HepG2 (cell line): ENCODE measurements at regions not wholly inside any gene's neighbourhood (a gene's known extent, or its start where the extent isn't known, plus 50 kb on each side); places are given as distances from the start of the nearest gene placed in this dataset.

Source experiments
- ATAC-seq: fragments of 200-7000 bp; cut with Tn5 transposase; 3 replicates; pipeline ENCODE4 v1.9.1; 2020; ENCODE audit warnings: mild to moderate bottlenecking, moderate library complexity
- BruUV-seq: library from RNA; stranded (reverse); fragments of 400-500 nt; replicated peaks from 2 replicates; lab custom pipeline; 2021; lab: Mats Ljungman, UMichigan
- CTCF ChIA-PET: fragments of 300-600 bp; formaldehyde crosslinking; extraction: SDS; loops from one replicate; lab custom pipeline; 2021; ENCODE audit warnings: low total read pairs, inconsistent platforms, low intra/inter-chr PET ratio; lab: Yijun Ruan, JAX
- POLR2A ChIA-PET: fragments of 350-600 bp; sonication (Branson Sonifier 250); formaldehyde crosslinking; loops from one replicate; lab custom pipeline; 2020; ENCODE audit warnings: antibody characterized with exemption, inconsistent platforms; lab: Yijun Ruan, JAX
- DNase-seq: peaks from one replicate; pipeline ENCODE4 v3.0.0-alpha.2; 2015; ENCODE audit warnings: low spot score
- FAIRE-seq: peaks from 3 replicates; lab custom pipeline; 2011; peaks lifted over from hg19 to GRCh38; lab: Jason Lieb, UNC
- H2AFZ ChIP-seq: one replicate; pipeline ENCODE4 v1.6.1; 2011; ENCODE audit warnings: low read length, inconsistent platforms
- H3K27ac ChIP-seq: fragments of 300-600 bp; 3 replicates; pipeline ENCODE4 v1.8.0; 2011; ENCODE audit warnings: mixed run types, mild to moderate bottlenecking, mixed read lengths, low read length, inconsistent platforms; ENCODE audit not compliant: insufficient read depth; ENCODE audit errors: extremely low read length
- H3K27me3 ChIP-seq, 2 experiments: fragments of 200-600 bp in 1 of 2; 2 replicates in 1 of 2; 3 replicates in 1 of 2; pipeline versions ENCODE4 v1.6.0 to v1.8.0; 2011; ENCODE audit warnings: low read length in 2 of 2, mild to moderate bottlenecking in 2 of 2, moderate library complexity in 2 of 2, inconsistent platforms in 1 of 2; ENCODE audit not compliant: insufficient read depth in 2 of 2, control insufficient read depth in 1 of 2
- H3K36me3 ChIP-seq, 2 experiments: fragments of 200-600 bp in 1 of 2; replicated peaks in 1 of 2; 2 replicates in 1 of 2; 3 replicates in 1 of 2; pipeline versions ENCODE4 v1.5.1 to v1.8.0; 2011; ENCODE audit warnings: low read length in 2 of 2, inconsistent platforms in 1 of 2; ENCODE audit not compliant: insufficient read depth in 2 of 2, control insufficient read depth in 1 of 2
- H3K4me1 ChIP-seq: 2 replicates; pipeline ENCODE4 v1.5.1; 2012; ENCODE audit warnings: low read length, inconsistent platforms; ENCODE audit not compliant: insufficient read depth
- H3K4me2 ChIP-seq: 2 replicates; pipeline ENCODE4 v1.6.0; 2011; ENCODE audit warnings: low read depth, low read length, inconsistent platforms
- H3K4me3 ChIP-seq, 3 experiments: fragments of 200-600 bp in 1 of 3; sonication (generic), shearing (Covaris generic) in 1 of 3; replicated peaks in 1 of 3; 2 replicates each; pipeline ENCODE4 v1.5.1; 2011 to 2016; ENCODE audit warnings: low read length in 3 of 3, inconsistent platforms in 2 of 3, low read depth in 2 of 3, mild to moderate bottlenecking in 2 of 3, control low read depth in 1 of 3, mixed read lengths in 1 of 3; ENCODE audit not compliant: insufficient read depth in 1 of 3
- H3K79me2 ChIP-seq: one replicate; pipeline ENCODE4 v1.6.1; 2011; ENCODE audit warnings: low read length, inconsistent platforms; ENCODE audit not compliant: insufficient read depth
- H3K9ac ChIP-seq: 2 replicates; pipeline ENCODE4 v1.6.0; 2011; ENCODE audit warnings: mild to moderate bottlenecking, low read depth, low read length, inconsistent platforms; ENCODE audit not compliant: insufficient read depth
- H3K9me3 ChIP-seq: 2 replicates; pipeline ENCODE4 v1.5.1; 2012; ENCODE audit warnings: mild to moderate bottlenecking, low read length
- H4K20me1 ChIP-seq: 2 replicates; pipeline ENCODE4 v1.6.0; 2011; ENCODE audit warnings: inconsistent platforms, mild to moderate bottlenecking, low read length, moderate library complexity; ENCODE audit not compliant: insufficient read depth
- CBX5 ChIP-seq: sonication (generic); formaldehyde crosslinking; IDR thresholded peaks from 2 replicates; pipeline ENCODE4 v1.4.0; 2020; ENCODE audit warnings: missing genetic modification reagents, borderline replicate concordance
- ELF1 ChIP-seq: sonication (generic); formaldehyde crosslinking; IDR thresholded peaks from 2 replicates; pipeline ENCODE4 v1.4.0; 2020; ENCODE audit warnings: missing genetic modification reagents
- HDAC2 ChIP-seq: sonication (generic); formaldehyde crosslinking; IDR thresholded peaks from 2 replicates; pipeline ENCODE4 v1.4.0; 2020; ENCODE audit warnings: missing genetic modification reagents
- LCORL ChIP-seq, 2 experiments: fragments of 450-650 bp in 1 of 2; sonication (generic) in 1 of 2; formaldehyde crosslinking in 1 of 2; IDR thresholded peaks; 2 replicates each; pipeline versions ENCODE4 v1.5.0 to v1.6.1; 2017 to 2020; ENCODE audit warnings: antibody characterized with exemption in 1 of 2, missing genetic modification reagents in 1 of 2
- NCOA2 ChIP-seq: sonication (generic); formaldehyde crosslinking; IDR thresholded peaks from 2 replicates; pipeline ENCODE4 v1.8.0; 2022; ENCODE audit warnings: inconsistent platforms
- NR2F2 ChIP-seq: IDR thresholded peaks from 2 replicates; pipeline ENCODE4 v1.6.1; 2012; ENCODE audit warnings: low read depth, inconsistent platforms, borderline replicate concordance
- PAWR ChIP-seq: sonication (generic); formaldehyde crosslinking; IDR thresholded peaks from 2 replicates; pipeline ENCODE4 v1.4.0; 2020; ENCODE audit warnings: missing genetic modification reagents, mild to moderate bottlenecking, borderline replicate concordance
- RFX1 ChIP-seq: fragments of 450-650 bp; IDR thresholded peaks from 2 replicates; pipeline ENCODE4 v1.6.1; 2017
- SAFB2 ChIP-seq: sonication (generic); formaldehyde crosslinking; IDR thresholded peaks from 2 replicates; pipeline ENCODE4 v1.5.1; 2020; ENCODE audit warnings: missing genetic modification reagents, low read depth, mild to moderate bottlenecking, borderline replicate concordance
- SALL1 ChIP-seq: sonication (generic); formaldehyde crosslinking; IDR thresholded peaks from 2 replicates; pipeline ENCODE4 v1.8.0; 2022; ENCODE audit warnings: mild to moderate bottlenecking, missing genetic modification reagents
- SPEN ChIP-seq: sonication (generic); formaldehyde crosslinking; IDR thresholded peaks from 2 replicates; pipeline ENCODE4 v1.5.1; 2020; ENCODE audit warnings: low read depth, mild to moderate bottlenecking, missing genetic modification reagents
- TCF7L2 ChIP-seq: IDR thresholded peaks from 2 replicates; pipeline ENCODE4 v1.6.1; 2011; ENCODE audit warnings: mild to moderate bottlenecking, low read depth, low read length, moderate library complexity
- THRA ChIP-seq: sonication (generic); formaldehyde crosslinking; IDR thresholded peaks from 2 replicates; pipeline ENCODE4 v1.4.0; 2020; ENCODE audit warnings: missing genetic modification reagents, borderline replicate concordance
- TRIM24 ChIP-seq: sonication (generic); formaldehyde crosslinking; IDR thresholded peaks from 2 replicates; pipeline ENCODE4 v1.8.0; 2022; ENCODE audit warnings: mild to moderate bottlenecking, missing genetic modification reagents
- ZEB1 ChIP-seq: IDR thresholded peaks from 2 replicates; pipeline ENCODE4 v1.6.1; 2012; ENCODE audit warnings: mild to moderate bottlenecking, low read depth, inconsistent platforms; ENCODE audit not compliant: insufficient replicate concordance
- ZNF350 ChIP-seq: sonication (generic); formaldehyde crosslinking; IDR thresholded peaks from 2 replicates; pipeline ENCODE4 v1.4.0; 2020; ENCODE audit warnings: mild to moderate bottlenecking, low read depth, missing genetic modification reagents, borderline replicate concordance
- WGBS: methylation state at CpG from one replicate; pipeline ENCODE4 v1.1.6; 2017; ENCODE audit warnings: low lambda C conversion rate; 5-methylcytosine and 5-hydroxymethylcytosine counted together
- in situ Hi-C: cut with HindIII; loops from 2 replicates; pipeline ENCODE4 v1.10.0; 2017; ENCODE audit warnings: low pct_unique_long_range_greater_than_20kb; ENCODE audit not compliant: extremely low pct_ligation_motif_present
- intact Hi-C: fragments of 100-400 bp; cut with micrococcal nuclease; formaldehyde crosslinking; loops from one replicate; pipeline ENCODE4 v1.10.0; 2022; ENCODE audit not compliant: unreplicated experiment

DNA sequence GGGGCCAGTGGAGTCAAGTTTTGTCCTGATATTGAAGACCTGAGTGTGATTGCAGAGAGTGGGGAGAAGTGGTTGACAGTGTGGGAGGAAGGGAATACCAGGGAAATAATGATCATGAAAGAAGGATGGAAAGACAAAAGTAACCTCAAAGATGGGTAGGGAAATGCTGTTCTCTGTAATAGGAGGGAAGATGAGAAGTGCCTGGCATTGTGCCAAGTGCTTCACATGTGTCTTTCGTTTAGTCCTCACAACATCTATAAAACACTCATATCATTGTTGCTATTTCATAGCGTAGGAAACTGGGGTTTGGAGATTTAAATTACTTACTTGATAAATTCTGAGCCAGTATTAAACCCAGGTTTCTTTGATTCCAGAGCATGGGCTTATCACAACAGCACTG, 472.3 kb downstream of the LRRC70 start:
- Histone ChIP-seq H3K4me1 (no peaks in the 10 kb centered on the region), H3K9ac (no peak overlapping the region), H3K36me3 (no peaks in the 10 kb centered on the region), H3K27me3 (no peaks in the 10 kb centered on the region), H3K4me2 (no peak overlapping the region), H4K20me1 (no peaks in the 10 kb centered on the region)
- intact Hi-C loops (no loop called here), in situ Hi-C loops (no loop called here)
- BruUV-seq = no TSS peak
- no peak for DNase-seq
- no peak for ATAC-seq
- TF ChIP-seq SALL1 (CRISPR knock-in tag) (no peak), TRIM24 (CRISPR knock-in tag) (no peak), RFX1 (no peak), ZEB1 (no peak), LCORL (IDR thresholded peaks at IDR 0.05) (peak; percentile 92), LCORL (CRISPR knock-in tag; IDR thresholded peaks at IDR 0.05) (no peak)
- TF ChIP-seq, all 625 proteins: peak for 1
- Histone ChIP-seq H3K27ac (no peak overlapping the region), H3K4me3 (no peak overlapping the region), H3K79me2 (no peaks in the 10 kb centered on the region), H2AFZ (no peak overlapping the region), H3K9me3 (0 out of 2 replicates have a peak, but pooled peaks cover 8% of the 10 kb centered on the region)
- no peak for FAIRE-seq
- ChIA-PET CTCF (no interaction called here), POLR2A (no interaction called here)
- WGBS = 16% methylated on average over 2 of the region's 2 CpGs

- POLR2A ChIA-PET = no interaction called here
- Histone ChIP-seq H3K27me3 (no peaks in the 10 kb centered on the region), H3K9ac (no peak overlapping the region), H3K4me2 (no peak overlapping the region), H3K79me2 (no peaks in the 10 kb centered on the region), H3K36me3 (no peaks in the 10 kb centered on the region), H3K9me3 (0 out of 2 replicates have a peak, but pooled peaks cover 8% of the 10 kb centered on the region), H4K20me1 (no peaks in the 10 kb centered on the region), H3K4me1 (no peaks in the 10 kb centered on the region), H3K4me3 (no peak overlapping the region), H3K27ac (no peak overlapping the region), H2AFZ (no peak overlapping the region)
- WGBS = 0% methylated on average over 1 of the region's 1 CpG
- in situ Hi-C loops (no loop called here), intact Hi-C loops (no loop called here)
- CTCF ChIA-PET = no interaction called here
- DNase-seq (no peak), ATAC-seq (no peak), FAIRE-seq (no peak)
- BruUV-seq = no TSS peak
- no peak for TF ChIP-seq CBX5
- no peak for TF ChIP-seq SAFB2
- TF ChIP-seq ELF1 (CRISPR knock-in tag) = no peak
- TF ChIP-seq NR2F2 = no peak
- TF ChIP-seq HDAC2 (CRISPR knock-in tag) = no peak
- TF ChIP-seq THRA (CRISPR knock-in tag) = no peak
- no peak for TF ChIP-seq ZNF350 (CRISPR knock-in tag)
- no peak for TF ChIP-seq PAWR (CRISPR knock-in tag)
- TF ChIP-seq NCOA2 (CRISPR knock-in tag) = no peak
- no peak for TF ChIP-seq TCF7L2
- no peak for TF ChIP-seq SPEN (CRISPR knock-in tag)
Measured at GRCh38 chr5:63049935-63050334, 471.3 kb downstream of the LRRC70 start.
